Right atrium auricular region (tissue), 2 donors: ENCODE measurements at regions not wholly inside any gene's neighbourhood (a gene's known extent, or its start where the extent isn't known, plus 50 kb on each side); places are given as distances from the start of the nearest gene placed in this dataset.
"Not testable (repeated sequence)": the region's sequence is repeated elsewhere in the genome, so short reads cannot be mapped to it uniquely, and the experiment has no call there.

Experiments
- DNase-seq: peaks from one replicate; pipeline ENCODE4 v3.0.0-alpha.2; 2019; ENCODE audit warnings: low spot score
- H3K27ac ChIP-seq, 2 donors: fragments of 200-600 bp; sonication (generic); 1 replicate in 1 of 2; 2 replicates in 1 of 2; pipeline ENCODE4 v1.5.1; 2016 to 2019
- H3K27me3 ChIP-seq, 2 donors: fragments of 200-600 bp; sonication (generic); one replicate each; pipeline versions ENCODE4 v1.5.1 to v1.6.0; 2017 to 2019
- H3K36me3 ChIP-seq: fragments of 200-600 bp; sonication (generic); one replicate; pipeline ENCODE4 v1.5.1; 2016
- H3K4me1 ChIP-seq, 2 donors: fragments of 200-600 bp; sonication (generic); one replicate each; pipeline versions ENCODE4 v1.5.1 to v1.6.0; 2017 to 2019
- H3K4me3 ChIP-seq, 2 donors: fragments of 200-600 bp; sonication (generic); 1 replicate in 1 of 2; 2 replicates in 1 of 2; pipeline ENCODE4 v1.5.1; 2017 to 2019; ENCODE audit warnings: mild to moderate bottlenecking in 1 of 2, moderate library complexity in 1 of 2
- H3K9me3 ChIP-seq, 2 donors: fragments of 200-600 bp; sonication (generic); one replicate each; pipeline ENCODE4 v1.5.1; 2019
- CTCF ChIP-seq, 2 donors: fragments of 200-600 bp; sonication (generic); IDR thresholded peaks; one replicate each; pipeline ENCODE4 v1.5.1; 2019; ENCODE audit warnings: antibody characterized with exemption in 2 of 2

GRCh38 chr3:59186725-59187124, 136.9 kb upstream of the CFAP20DC start:
- no peak overlapping the region for H3K4me3 ChIP-seq
- no peaks in the 10 kb centered on the region for H3K36me3 ChIP-seq
- no peaks in the 10 kb centered on the region for H3K9me3 ChIP-seq
- TF ChIP-seq CTCF (IDR thresholded peaks at IDR 0.05): no peak
- no peak overlapping the region for H3K27ac ChIP-seq
- H3K27me3 ChIP-seq: no peaks in the 10 kb centered on the region
- no peak for DNase-seq
- no peaks in the 10 kb centered on the region for H3K4me1 ChIP-seq

DNA sequence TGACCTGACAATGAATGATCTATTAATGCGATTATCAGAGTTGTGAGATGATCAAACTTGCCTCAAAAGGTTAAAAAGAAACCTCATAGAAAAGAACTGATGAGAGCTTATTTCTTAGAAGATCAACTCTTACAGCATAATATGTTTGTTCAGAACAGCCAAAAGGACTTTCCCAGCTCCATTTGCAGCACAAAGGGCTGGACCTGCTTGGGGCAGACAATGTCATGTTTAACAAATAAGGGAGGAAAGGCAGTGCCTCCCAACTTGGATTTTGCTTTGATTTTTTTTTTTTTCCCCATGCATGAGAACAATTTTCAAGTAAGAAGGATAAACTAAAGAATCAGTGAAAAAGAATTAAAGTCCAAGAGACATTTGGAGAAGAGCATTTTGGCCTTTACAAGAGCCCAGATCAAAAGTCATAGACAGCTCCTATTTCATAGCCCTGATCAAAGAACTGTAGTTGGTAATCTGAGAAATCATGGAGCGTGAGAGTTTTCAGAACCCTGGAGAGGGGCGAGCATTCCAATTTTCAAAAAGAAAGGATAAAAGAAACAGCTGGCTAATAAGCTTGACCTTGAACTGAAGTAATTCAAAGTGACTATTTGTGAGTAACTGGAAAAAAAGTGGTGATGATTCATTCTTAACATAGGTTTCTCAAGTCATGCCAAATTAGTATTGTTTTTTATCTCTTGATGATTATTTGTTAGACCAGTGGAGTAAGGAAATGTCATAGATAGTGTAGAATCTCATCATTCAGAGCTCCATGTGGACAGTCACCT, 136.0 kb upstream of the CFAP20DC start:
- Histone ChIP-seq H3K9me3 (no peaks in the 10 kb centered on the region), H3K4me3 (no peak overlapping the region), H3K27me3 (no peaks in the 10 kb centered on the region), H3K27ac (no peak overlapping the region), H3K4me1 (no peaks in the 10 kb centered on the region), H3K36me3 (no peaks in the 10 kb centered on the region)
- DNase-seq: no peak
- TF ChIP-seq CTCF (IDR thresholded peaks at IDR 0.05): no peak

DNA sequence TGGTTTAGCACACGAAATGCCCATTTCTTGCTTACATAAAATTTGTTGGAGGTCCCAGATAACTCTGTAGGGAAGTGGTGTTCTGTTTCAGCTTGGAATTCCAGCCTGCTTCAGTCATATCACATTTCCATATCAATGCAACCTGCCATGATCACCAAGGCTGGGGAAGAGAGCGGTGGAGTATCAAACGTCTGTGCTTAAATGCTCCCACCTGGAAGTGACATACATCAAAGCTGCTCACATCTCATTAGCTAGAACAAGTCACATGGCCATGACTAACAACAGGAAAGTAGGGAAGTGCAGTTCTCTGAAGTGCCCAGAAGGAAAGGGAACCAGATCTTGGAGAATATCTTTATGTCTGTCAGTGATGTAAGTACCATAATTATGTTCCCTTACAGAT, 130.2 kb upstream of the CFAP20DC start:
- H3K36me3 ChIP-seq: no peaks in the 10 kb centered on the region
- no peak for TF ChIP-seq CTCF (IDR thresholded peaks at IDR 0.05)
- no peak overlapping the region for H3K27ac ChIP-seq
- DNase-seq: no peak
- H3K4me3 ChIP-seq: no peak overlapping the region
- peaks cover 0 to 8% of the 10 kb centered on the region in 2 donors for H3K9me3 ChIP-seq
- H3K4me1 ChIP-seq: no peaks in the 10 kb centered on the region
- H3K27me3 ChIP-seq: no peaks in the 10 kb centered on the region

GRCh38 chr3:59178698-59179097, 128.9 kb upstream of the CFAP20DC start:
- Histone ChIP-seq H3K36me3 (no peaks in the 10 kb centered on the region), H3K27me3 (no peaks in the 10 kb centered on the region), H3K4me3 (no peak overlapping the region), H3K4me1 (no peaks in the 10 kb centered on the region), H3K27ac (no peak overlapping the region), H3K9me3 (peaks cover 0 to 8% of the 10 kb centered on the region in 2 donors)
- no peak for TF ChIP-seq CTCF (IDR thresholded peaks at IDR 0.05)
- no peak for DNase-seq

DNA sequence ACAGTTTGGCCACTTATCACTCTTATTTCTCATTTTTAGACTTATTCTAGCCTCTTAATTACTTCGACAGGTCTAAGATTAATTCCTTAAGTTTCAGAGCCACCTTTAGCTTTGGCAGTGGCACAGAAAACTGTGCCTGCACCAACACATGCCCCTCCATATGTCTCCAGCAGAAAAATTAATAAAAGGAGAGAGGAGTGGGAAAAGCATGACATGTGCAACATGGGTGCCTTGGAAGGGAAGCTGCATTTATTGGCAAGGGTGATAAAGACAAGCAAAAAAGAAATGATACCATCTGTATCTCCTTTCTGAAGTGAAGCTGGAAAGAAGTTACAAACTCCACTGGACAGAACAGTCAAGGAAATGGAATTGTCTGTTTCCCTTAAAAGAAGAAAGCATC, 121.7 kb upstream of the CFAP20DC start:
- Histone ChIP-seq H3K36me3 (no peaks in the 10 kb centered on the region), H3K9me3 (peaks cover 0 to 14% of the 10 kb centered on the region in 2 donors), H3K27ac (no peak overlapping the region), H3K4me1 (no peaks in the 10 kb centered on the region), H3K27me3 (peaks cover 0 to 2% of the 10 kb centered on the region in 2 donors), H3K4me3 (no peak overlapping the region)
- no peak for DNase-seq
- TF ChIP-seq CTCF (IDR thresholded peaks at IDR 0.05): no peak

- not testable (repeated sequence) for DNase-seq, H3K4me3 ChIP-seq, H3K9me3 ChIP-seq, H3K27me3 ChIP-seq, H3K36me3 ChIP-seq, H3K27ac ChIP-seq, H3K4me1 ChIP-seq
Observed at GRCh38 chr3:59170166-59170565, 120.3 kb upstream of the CFAP20DC start.
